Activated naive CD4-positive, alpha-beta T cell treated with anti-CD3 and anti-CD28 coated beads for 36 hours (primary cell): ENCODE measurements at regions not wholly inside any gene's neighbourhood (a gene's known extent, or its start where the extent isn't known, plus 50 kb on each side); places are given as distances from the start of the nearest gene placed in this dataset.
"Not testable (repeated sequence)": the region's sequence is repeated elsewhere in the genome, so short reads cannot be mapped to it uniquely, and the experiment has no call there.

ENCODE experiments used
- CTCF ChIA-PET: fragments of 350-600 bp; sonication (Branson Sonifier 250); formaldehyde crosslinking; loops from one replicate; lab custom pipeline; 2021; ENCODE audit warnings: antibody characterized with exemption; lab: Charles Lee
- DNase-seq: peaks from one replicate; pipeline ENCODE4 v3.0.0-alpha.2; 2020
- H3K27ac Mint-ChIP-seq: one replicate; pipeline ENCODE4 v1.8.0; 2021; ENCODE audit warnings: mild to moderate bottlenecking, mixed read lengths
- H3K27me3 Mint-ChIP-seq: one replicate; pipeline ENCODE4 v1.8.0; 2021; ENCODE audit warnings: low read depth, mixed read lengths
- H3K36me3 Mint-ChIP-seq: one replicate; pipeline ENCODE4 v1.8.0; 2021; ENCODE audit warnings: low read depth, mixed read lengths
- H3K4me1 Mint-ChIP-seq: one replicate; pipeline ENCODE4 v1.8.0; 2021; ENCODE audit warnings: low read depth, mixed read lengths
- H3K4me3 Mint-ChIP-seq: one replicate; pipeline ENCODE4 v1.8.0; 2021; ENCODE audit warnings: mild to moderate bottlenecking, moderate library complexity, mixed read lengths
- H3K9me3 Mint-ChIP-seq: one replicate; pipeline ENCODE4 v1.8.0; 2021; ENCODE audit warnings: mixed read lengths
- intact Hi-C: fragments of 100-400 bp; cut with micrococcal nuclease; formaldehyde crosslinking; loops from one replicate; pipeline ENCODE4 v1.15.1; 2023

GRCh38 chr4:38526412-38526811 is 137.6 kb upstream of the KLF3 start:
- DNase-seq: no peak
- H3K36me3 Mint-ChIP-seq: no peaks in the 10 kb centered on the region
- H3K27ac Mint-ChIP-seq: no peak overlapping the region
- H3K4me1 Mint-ChIP-seq: peaks cover 25% of the 10 kb centered on the region
- no peaks in the 10 kb centered on the region for H3K9me3 Mint-ChIP-seq
- H3K27me3 Mint-ChIP-seq: no peaks in the 10 kb centered on the region
- CTCF ChIA-PET: interaction anchor here (1.2 kb wide), 1 partner anchor 13 kb away, joined by 3 read pairs; no protein-coding TSS in a partner anchor
- no peak overlapping the region for H3K4me3 Mint-ChIP-seq
- intact Hi-C loops: no loop called here

DNA sequence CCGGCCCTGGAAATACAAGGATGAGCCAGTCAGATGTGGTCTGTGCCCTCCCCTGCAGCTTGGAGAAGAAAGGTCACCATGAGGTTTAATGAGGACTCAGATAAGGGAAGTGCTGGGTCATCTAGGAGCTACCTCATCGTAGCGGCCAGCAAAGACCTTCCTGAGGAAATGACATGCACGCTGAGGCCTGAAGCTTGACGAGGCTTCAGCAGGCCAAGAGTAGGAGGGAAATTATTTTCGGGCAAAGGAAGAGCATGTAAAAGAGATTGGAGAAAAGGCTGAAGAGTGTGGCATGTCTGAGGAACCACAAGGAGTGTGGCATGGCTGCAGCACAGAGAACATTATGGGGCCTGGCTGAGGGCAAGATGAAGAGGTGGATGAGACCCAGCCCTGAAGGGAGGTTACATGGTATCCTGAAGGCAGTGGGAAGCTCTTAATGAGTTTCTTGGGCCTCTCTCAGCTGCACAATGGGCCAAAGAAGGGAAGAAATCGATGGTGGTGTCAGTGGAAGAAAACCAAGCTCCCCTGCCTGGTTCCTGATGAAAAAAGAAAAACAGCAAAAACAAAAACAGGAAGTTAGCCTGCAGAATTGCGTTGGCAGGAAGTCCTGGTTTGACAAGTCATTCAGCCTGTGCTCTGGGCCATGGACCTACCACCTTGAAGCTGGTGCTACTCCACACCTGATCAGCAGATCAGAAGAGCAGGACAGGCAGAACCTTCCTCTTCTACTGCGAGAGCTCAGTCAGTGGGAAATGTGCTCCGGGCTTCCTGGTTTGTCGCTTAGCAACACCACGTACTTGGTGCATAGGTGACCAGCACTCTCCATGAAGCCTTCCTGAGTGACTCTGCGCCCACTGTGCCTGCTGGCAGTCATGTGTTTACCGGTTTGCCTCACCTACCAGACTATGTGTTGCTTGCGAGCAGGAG is 134.5 kb upstream of the KLF3 start:
- DNase-seq: peak; percentile 74
- H3K4me1 Mint-ChIP-seq: peaks cover 17% of the 10 kb centered on the region

GRCh38 chr4:38530486-38530885 is 133.5 kb upstream of the KLF3 start:
- no peak for DNase-seq
- no peak overlapping the region for H3K4me3 Mint-ChIP-seq
- intact Hi-C loops: no loop called here

More for the DNA sequence above, 134.5 kb upstream of the KLF3 start:
- Mint-ChIP-seq H3K36me3 (no peaks in the 10 kb centered on the region), H3K4me3 (no peak overlapping the region), H3K27me3 (no peaks in the 10 kb centered on the region), H3K27ac (peak overlapping the region; percentile 64), H3K9me3 (no peaks in the 10 kb centered on the region)
- CTCF ChIA-PET: interaction anchor here (0.6 kb wide), 1 partner anchor 190 kb away, joined by 3 read pairs; no protein-coding TSS in a partner anchor
- intact Hi-C loops: loop anchor here (2.0 kb wide), 1 partner anchor 31 kb away; no protein-coding TSS in a partner anchor

DNA sequence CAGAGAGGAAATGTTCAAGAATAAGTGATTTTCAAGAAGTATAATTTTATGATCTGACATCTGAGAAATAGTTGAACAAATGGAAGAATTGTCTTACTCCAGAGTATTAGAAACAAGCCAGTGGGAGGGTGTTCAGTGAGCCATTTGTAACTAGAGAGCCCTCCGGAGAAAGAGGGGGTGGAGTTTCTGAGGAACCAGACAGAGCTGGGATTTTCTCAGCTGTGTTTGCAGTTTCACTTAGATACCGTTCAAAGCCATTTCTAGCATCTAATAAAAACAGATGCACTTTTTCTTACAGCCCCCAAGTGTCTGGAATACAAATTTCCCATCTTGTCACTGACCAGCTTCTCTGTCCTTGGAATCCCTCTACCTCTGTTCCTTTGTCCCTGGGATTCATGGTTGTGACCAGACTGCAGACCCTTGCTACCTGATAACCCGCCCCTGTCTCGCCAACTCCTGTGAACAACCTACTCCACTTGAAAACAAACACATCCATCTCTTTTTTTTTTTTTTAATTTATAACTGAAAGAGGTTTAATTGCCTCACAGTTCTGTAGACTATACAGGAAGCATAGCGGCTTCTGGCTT is 132.8 kb upstream of the KLF3 start:
- intact Hi-C loops: no loop called here
- H3K36me3 Mint-ChIP-seq: no peaks in the 10 kb centered on the region
- H3K9me3 Mint-ChIP-seq: no peaks in the 10 kb centered on the region
- H3K4me3 Mint-ChIP-seq: no peak overlapping the region
- CTCF ChIA-PET: interaction anchor here (1.4 kb wide), 1 partner anchor 143 kb away, joined by 5 read pairs; no protein-coding TSS in a partner anchor
- no peak overlapping the region for H3K27ac Mint-ChIP-seq
- no peak for DNase-seq
- H3K27me3 Mint-ChIP-seq: no peaks in the 10 kb centered on the region
- peaks cover 17% of the 10 kb centered on the region for H3K4me1 Mint-ChIP-seq

More at GRCh38 chr4:38530486-38530885, 133.5 kb upstream of the KLF3 start:
- no peaks in the 10 kb centered on the region for H3K27me3 Mint-ChIP-seq
- CTCF ChIA-PET: no interaction called here
- H3K36me3 Mint-ChIP-seq: no peaks in the 10 kb centered on the region
- no peaks in the 10 kb centered on the region for H3K9me3 Mint-ChIP-seq
- H3K4me1 Mint-ChIP-seq: peaks cover 17% of the 10 kb centered on the region
- H3K27ac Mint-ChIP-seq: no peak overlapping the region

- Mint-ChIP-seq H3K27ac (no peak overlapping the region), H3K36me3 (no peaks in the 10 kb centered on the region), H3K27me3 (no peaks in the 10 kb centered on the region), H3K4me1 (peaks cover 17% of the 10 kb centered on the region), H3K9me3 (no peaks in the 10 kb centered on the region), H3K4me3 (no peak overlapping the region)
- CTCF ChIA-PET: no interaction called here
- intact Hi-C loops: no loop called here
- no peak for DNase-seq
These were observed 131.0 kb upstream of the KLF3 start for GRCh38 chr4:38532908-38533499.

GRCh38 chr4:38534344-38535045 is 129.5 kb upstream of the KLF3 start:
- no peaks in the 10 kb centered on the region for H3K36me3 Mint-ChIP-seq
- intact Hi-C loops: no loop called here
- peaks cover 12% of the 10 kb centered on the region for H3K4me1 Mint-ChIP-seq
- H3K9me3 Mint-ChIP-seq: no peaks in the 10 kb centered on the region
- CTCF ChIA-PET: no interaction called here
- DNase-seq: no peak
- H3K4me3 Mint-ChIP-seq: no peak overlapping the region
- H3K27me3 Mint-ChIP-seq: no peaks in the 10 kb centered on the region
- no peak overlapping the region for H3K27ac Mint-ChIP-seq

DNA sequence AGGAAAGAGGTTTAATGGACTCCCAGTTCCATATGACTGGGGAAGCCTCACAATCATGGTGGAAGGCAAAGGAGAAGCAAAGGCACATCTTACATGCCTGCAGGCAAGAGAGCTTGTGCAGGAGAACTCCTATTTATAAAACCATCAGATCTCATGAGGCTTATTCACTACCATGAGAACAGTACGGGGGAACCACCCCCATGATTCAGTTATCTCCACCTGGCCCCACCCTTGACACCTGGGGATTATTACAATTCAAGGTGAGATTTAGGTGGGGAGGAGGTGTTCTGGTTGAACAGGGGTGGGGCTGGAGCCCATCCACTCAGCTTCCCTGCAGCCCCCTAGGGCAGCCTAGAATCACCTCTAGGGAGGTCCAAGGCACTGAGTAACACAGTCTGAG is 128.9 kb upstream of the KLF3 start:
- H3K4me3 Mint-ChIP-seq, H3K9me3 Mint-ChIP-seq, H3K36me3 Mint-ChIP-seq, H3K4me1 Mint-ChIP-seq, H3K27ac Mint-ChIP-seq, CTCF ChIA-PET, H3K27me3 Mint-ChIP-seq, DNase-seq, intact Hi-C loops: not testable (repeated sequence)

DNA sequence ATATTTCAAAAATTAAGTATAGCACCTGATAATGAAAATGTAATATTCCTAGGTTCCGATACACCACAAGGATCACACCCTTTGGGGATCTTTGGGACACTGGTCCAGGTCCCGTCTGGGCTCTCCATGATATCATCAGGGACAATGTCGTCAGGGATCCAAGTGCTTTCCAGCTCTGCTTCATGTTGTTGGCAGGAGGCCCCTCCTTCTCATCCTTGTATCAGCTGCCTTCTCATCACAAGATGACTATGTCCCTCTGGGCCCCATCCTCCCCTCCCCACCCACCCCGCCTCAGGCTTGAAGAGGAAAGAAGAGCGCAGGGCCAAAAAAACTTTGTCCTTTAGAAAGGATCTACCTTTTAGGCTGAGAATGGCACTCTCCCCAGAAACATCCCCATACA is 128.3 kb upstream of the KLF3 start:
- H3K27me3 Mint-ChIP-seq: no peaks in the 10 kb centered on the region
- H3K4me3 Mint-ChIP-seq: no peak overlapping the region
- no peaks in the 10 kb centered on the region for H3K36me3 Mint-ChIP-seq
- H3K27ac Mint-ChIP-seq: no peak overlapping the region
- H3K4me1 Mint-ChIP-seq: peaks cover 7% of the 10 kb centered on the region
- no peaks in the 10 kb centered on the region for H3K9me3 Mint-ChIP-seq
- CTCF ChIA-PET: interaction anchor here (0.6 kb wide), 2 partner anchors 26 to 1694 kb away, joined by 3 to 6 read pairs; no protein-coding TSS in a partner anchor
- DNase-seq: no peak
- intact Hi-C loops: no loop called here

- Mint-ChIP-seq H3K36me3 (no peaks in the 10 kb centered on the region), H3K27me3 (no peaks in the 10 kb centered on the region), H3K9me3 (no peaks in the 10 kb centered on the region), H3K27ac (no peak overlapping the region), H3K4me3 (no peak overlapping the region), H3K4me1 (no peaks in the 10 kb centered on the region)
- intact Hi-C loops: no loop called here
- no peak for DNase-seq
- CTCF ChIA-PET: interaction anchor here (0.6 kb wide), 1 partner anchor 309 kb away, joined by 3 read pairs; no protein-coding TSS in a partner anchor
These were observed 127.3 kb upstream of the KLF3 start for GRCh38 chr4:38536716-38537115.

- no peak overlapping the region for H3K27ac Mint-ChIP-seq
- CTCF ChIA-PET: interaction anchor here (0.8 to 1.1 kb wide), 2 partner anchors 86 to 121 kb away, joined by 3 to 4 read pairs; no protein-coding TSS in a partner anchor
- intact Hi-C loops: no loop called here
- no peaks in the 10 kb centered on the region for H3K9me3 Mint-ChIP-seq
- DNase-seq: no peak
- H3K4me3 Mint-ChIP-seq: no peak overlapping the region
- H3K36me3 Mint-ChIP-seq: no peaks in the 10 kb centered on the region
- H3K4me1 Mint-ChIP-seq: no peaks in the 10 kb centered on the region
- H3K27me3 Mint-ChIP-seq: no peaks in the 10 kb centered on the region
These were observed 126.3 kb upstream of the KLF3 start for GRCh38 chr4:38537666-38538065.

DNA sequence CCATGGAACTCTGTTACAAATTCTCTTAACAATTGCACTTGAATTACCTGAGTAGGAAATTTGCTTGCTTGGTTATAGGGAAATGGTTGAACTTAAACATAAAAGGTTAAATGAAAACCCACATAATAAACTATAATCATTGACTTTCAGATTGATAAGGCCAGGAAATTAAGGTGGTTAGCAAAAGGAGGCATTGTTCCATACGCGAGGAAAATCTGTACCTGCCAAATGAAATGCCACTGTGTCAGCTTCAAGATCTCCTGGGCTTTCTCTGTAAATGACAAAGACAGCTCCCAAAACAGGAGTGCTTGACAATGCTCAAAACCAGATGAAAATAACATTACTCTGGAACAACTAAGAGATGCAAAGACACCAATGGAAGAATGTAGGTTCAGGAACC is 125.5 kb upstream of the KLF3 start:
- intact Hi-C loops: no loop called here
- Mint-ChIP-seq H3K4me3 (no peak overlapping the region), H3K4me1 (no peaks in the 10 kb centered on the region), H3K36me3 (no peaks in the 10 kb centered on the region), H3K27me3 (no peaks in the 10 kb centered on the region), H3K27ac (no peak overlapping the region), H3K9me3 (no peaks in the 10 kb centered on the region)
- CTCF ChIA-PET: interaction anchor here (0.8 kb wide), 1 partner anchor 120 kb away, joined by 3 read pairs; no protein-coding TSS in a partner anchor
- no peak for DNase-seq

- Mint-ChIP-seq H3K27ac (no peak overlapping the region), H3K4me1 (no peaks in the 10 kb centered on the region), H3K9me3 (no peaks in the 10 kb centered on the region), H3K36me3 (no peaks in the 10 kb centered on the region), H3K27me3 (no peaks in the 10 kb centered on the region), H3K4me3 (no peak overlapping the region)
- CTCF ChIA-PET: no interaction called here
- intact Hi-C loops: no loop called here
- DNase-seq: no peak
These were observed 124.5 kb upstream of the KLF3 start for GRCh38 chr4:38539501-38539900.
